GM18873 (cell line): ENCODE measurements at regions not wholly inside any gene's neighbourhood (a gene's known extent, or its start where the extent isn't known, plus 50 kb on each side); places are given as distances from the start of the nearest gene placed in this dataset.

Experiments
- ATAC-seq: cut with Tn5 transposase; IDR thresholded peaks from one replicate; pipeline ENCODE4 v1.9.1; 2021; ENCODE audit warnings: mild to moderate bottlenecking, moderate library complexity, moderate number of reproducible peaks; ENCODE audit not compliant: unreplicated experiment, low FRiP score

- no peak for ATAC-seq
These were observed 738.3 kb upstream of the HS6ST1 start for GRCh38 chr2:129056959-129057317.

- ATAC-seq: no peak
These were observed 740.3 kb upstream of the HS6ST1 start for GRCh38 chr2:129058981-129059380.

GRCh38 chr2:129059476-129059875 lies 740.8 kb upstream of the HS6ST1 start:
- ATAC-seq: no peak

GRCh38 chr2:129061069-129061768 lies 742.6 kb upstream of the HS6ST1 start:
- ATAC-seq: no peak

- ATAC-seq: no peak
These were observed 743.1 kb upstream of the HS6ST1 start for GRCh38 chr2:129061769-129062121.

- ATAC-seq: no peak
These were observed 743.7 kb upstream of the HS6ST1 start for GRCh38 chr2:129062146-129062912.

- ATAC-seq: no peak
These were observed 748.4 kb upstream of the HS6ST1 start for GRCh38 chr2:129067070-129067469.

GRCh38 chr2:129067953-129068352 lies 749.3 kb upstream of the HS6ST1 start:
- ATAC-seq: no peak

- ATAC-seq: no peak
These were observed 749.9 kb upstream of the HS6ST1 start for GRCh38 chr2:129068543-129068942.

- no peak for ATAC-seq
These were observed 751.4 kb upstream of the HS6ST1 start for GRCh38 chr2:129069875-129070594.

- ATAC-seq: no peak
These were observed 752.0 kb upstream of the HS6ST1 start for GRCh38 chr2:129070663-129071062.

- no peak for ATAC-seq
These were observed 752.9 kb upstream of the HS6ST1 start for GRCh38 chr2:129071531-129071930.

- no peak for ATAC-seq
These were observed 755.7 kb upstream of the HS6ST1 start for GRCh38 chr2:129074298-129074920.

GRCh38 chr2:129078548-129078947 lies 759.9 kb upstream of the HS6ST1 start:
- no peak for ATAC-seq

GRCh38 chr2:129080715-129081476 lies 762.2 kb upstream of the HS6ST1 start:
- no peak for ATAC-seq

GRCh38 chr2:129085386-129085785 lies 766.7 kb upstream of the HS6ST1 start:
- ATAC-seq: no peak

GRCh38 chr2:129087133-129087813 lies 768.6 kb upstream of the HS6ST1 start:
- ATAC-seq: no peak

GRCh38 chr2:129091620-129092019 lies 773.0 kb upstream of the HS6ST1 start:
- ATAC-seq: no peak

- ATAC-seq: no peak
These were observed 774.3 kb upstream of the HS6ST1 start for GRCh38 chr2:129092956-129093355.

- ATAC-seq: no peak
These were observed 782.5 kb upstream of the HS6ST1 start for GRCh38 chr2:129101186-129101585.
